Kidney glomerular epithelial cell (primary cell): ENCODE measurements at regions not wholly inside any gene's neighbourhood (a gene's known extent, or its start where the extent isn't known, plus 50 kb on each side); places are given as distances from the start of the nearest gene placed in this dataset.

ENCODE experiments used
- DNase-seq: peaks from one replicate; lab custom pipeline; 2025; lab: John Stamatoyannopoulos, UW

DNA sequence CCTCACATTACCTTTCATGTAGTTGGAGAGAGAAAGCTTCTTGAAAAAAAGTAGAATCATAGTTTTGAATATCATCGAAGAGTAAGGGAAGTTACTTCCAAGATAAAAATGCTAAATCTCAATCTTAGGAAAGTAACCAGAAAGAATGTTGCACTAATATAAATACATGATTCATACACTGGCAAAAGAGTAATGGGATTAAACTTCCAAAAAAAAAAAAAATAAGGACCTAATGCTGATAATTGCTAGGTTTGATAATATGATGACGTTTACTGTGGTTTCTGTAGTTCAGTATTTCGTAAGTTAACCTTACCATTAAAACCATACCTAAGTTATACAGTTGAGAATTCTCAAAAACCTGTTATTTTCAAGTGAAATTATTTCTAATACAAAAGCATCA, 573.8 kb upstream of the CDH9 start:
- no peak for DNase-seq

- DNase-seq: no peak
Observed at GRCh38 chr5:27608992-27609391, 570.6 kb upstream of the CDH9 start.

GRCh38 chr5:27598576-27598975, 560.2 kb upstream of the CDH9 start:
- peak; percentile 17 for DNase-seq

DNA sequence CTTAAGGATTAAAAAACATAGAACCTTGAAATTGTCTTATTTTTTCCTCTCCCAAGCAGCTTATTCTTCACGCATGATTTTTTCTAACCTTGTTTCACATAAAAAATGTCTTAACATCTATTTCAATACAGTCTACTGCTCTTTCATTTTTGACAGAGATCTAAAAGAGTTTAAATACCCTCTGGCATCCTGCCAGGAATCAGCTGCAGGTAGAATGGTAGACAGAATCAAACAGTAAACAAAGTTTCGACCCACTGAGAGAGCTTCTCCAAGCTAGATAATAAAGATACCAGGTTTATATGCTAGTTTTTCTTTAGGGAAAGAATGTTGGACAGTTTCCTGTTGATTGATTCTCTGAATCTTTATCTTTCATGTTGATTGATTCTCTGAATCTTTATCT, 555.8 kb upstream of the CDH9 start:
- no peak for DNase-seq

GRCh38 chr5:27592231-27592630, 553.8 kb upstream of the CDH9 start:
- DNase-seq: peak; percentile 74

DNA sequence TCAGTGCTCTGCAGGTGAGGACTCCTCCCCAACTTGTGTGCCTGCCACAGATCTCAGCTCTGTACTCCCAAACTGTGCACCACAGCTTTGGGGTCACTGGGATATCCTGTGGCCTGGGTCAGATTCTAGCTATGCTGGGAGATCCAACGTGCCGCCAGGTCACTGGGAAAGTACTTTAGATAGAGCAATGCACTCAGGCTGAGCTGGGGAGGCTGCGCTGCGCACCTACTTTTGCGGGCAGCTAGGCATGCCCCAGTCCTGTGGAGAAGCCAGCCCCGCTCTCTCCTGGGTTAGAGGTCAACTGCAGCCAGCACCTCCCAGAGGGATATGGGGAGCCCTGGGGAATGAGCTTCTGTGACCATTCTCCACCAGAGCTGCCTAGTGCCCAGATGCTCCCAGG, 552.1 kb upstream of the CDH9 start:
- no peak for DNase-seq

DNA sequence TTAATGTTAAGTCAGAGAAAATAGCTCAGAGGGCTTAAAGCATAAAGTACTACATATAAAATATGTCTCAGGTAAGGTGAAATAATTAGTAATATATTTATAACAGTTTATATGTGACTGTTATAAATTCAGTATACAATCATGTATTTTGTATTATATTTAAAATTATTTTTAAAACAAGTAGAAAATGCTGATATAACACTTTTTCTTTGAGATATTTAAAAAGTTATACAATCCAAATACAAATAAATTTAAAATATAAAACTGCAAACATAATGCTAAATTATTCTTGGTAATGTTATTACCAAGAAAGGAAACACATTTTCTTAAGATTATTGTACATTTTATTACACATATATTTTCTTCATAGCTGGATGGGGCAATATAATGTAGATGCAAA, 539.9 kb upstream of the CDH9 start:
- DNase-seq: no peak

GRCh38 chr5:27571681-27572080, 533.3 kb upstream of the CDH9 start:
- no peak for DNase-seq

DNA sequence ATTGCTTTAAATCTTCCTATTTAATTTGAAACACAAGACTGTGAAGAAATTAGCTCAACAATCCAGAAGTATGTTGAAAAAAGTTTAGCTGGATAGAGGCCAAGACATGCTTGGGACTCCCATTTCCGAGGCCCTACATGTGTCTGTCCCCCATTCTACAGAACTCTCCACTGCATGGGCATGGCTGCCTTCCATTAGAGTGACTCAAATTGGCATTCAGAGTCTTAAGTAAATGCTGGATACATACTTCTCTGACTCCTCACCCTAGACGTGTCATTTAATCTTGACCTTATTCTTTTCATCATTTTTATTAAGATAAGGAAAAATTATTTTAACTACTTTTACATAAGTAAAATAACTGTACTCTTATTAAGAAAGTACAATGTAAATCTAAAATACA, 530.4 kb upstream of the CDH9 start:
- no peak for DNase-seq

DNA sequence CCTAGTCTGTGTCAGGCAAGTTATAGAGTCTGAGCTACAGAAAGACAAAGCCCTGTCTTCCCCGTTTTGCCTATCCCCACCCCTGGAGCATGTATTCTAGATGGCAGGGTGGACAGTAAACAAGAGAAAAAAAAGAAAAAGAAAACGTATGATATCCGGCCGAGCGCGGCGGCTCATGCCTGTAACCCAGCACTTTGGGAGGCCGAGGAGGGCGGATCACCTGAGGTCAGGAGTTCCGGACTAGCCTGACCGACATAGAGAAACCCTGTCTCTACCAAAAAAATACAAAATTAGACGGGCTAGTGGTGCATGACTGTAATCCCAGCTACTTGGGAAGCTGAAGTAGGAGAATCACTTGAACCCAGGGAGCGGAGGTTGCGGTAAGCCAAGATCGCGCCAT, 523.0 kb upstream of the CDH9 start:
- no peak for DNase-seq

GRCh38 chr5:27548484-27548883, 510.1 kb upstream of the CDH9 start:
- DNase-seq: no peak

DNA sequence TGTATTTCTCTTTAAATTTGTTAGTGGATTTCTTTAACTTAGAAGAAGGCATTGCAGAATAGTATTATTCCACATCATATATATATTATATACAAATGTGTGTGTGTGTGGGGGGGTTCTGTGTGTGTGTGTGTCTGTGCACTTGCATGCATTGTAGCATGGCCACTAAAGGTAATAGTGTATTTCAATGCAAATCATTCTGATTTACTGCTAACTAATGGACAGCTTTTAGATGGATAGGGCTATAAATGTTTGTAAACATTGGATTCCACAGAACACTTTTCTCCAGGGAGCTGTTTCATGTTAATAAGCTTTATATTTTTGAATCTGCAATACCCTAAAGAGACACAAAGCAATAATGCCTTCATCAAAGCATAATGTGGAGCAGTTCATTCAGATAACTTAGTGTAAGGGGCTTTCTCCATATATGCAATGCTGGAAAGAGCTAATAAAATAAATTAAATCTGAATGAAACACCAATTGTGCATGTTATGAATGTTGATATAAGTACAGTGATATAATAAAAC, 496.7 kb upstream of the CDH9 start:
- DNase-seq: no peak

DNA sequence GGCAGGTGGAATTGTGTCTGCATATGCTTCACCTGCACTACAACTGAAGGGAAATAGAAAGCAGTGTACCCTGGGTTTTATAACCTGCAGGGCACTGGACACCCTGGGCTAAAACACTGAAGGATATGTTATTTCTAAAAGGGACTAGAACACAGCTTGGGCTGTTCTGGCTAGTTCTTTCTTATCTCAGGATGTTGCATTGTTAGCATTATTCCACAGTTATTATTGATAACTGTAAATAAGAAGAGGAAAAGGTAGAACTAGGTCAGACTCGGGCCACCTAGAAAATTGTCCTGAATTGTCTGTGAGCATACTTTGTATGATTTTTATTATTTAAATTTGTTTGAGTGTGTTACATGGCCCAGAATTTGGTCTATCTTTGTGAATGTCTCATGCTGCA, 493.9 kb upstream of the CDH9 start:
- DNase-seq: no peak

DNA sequence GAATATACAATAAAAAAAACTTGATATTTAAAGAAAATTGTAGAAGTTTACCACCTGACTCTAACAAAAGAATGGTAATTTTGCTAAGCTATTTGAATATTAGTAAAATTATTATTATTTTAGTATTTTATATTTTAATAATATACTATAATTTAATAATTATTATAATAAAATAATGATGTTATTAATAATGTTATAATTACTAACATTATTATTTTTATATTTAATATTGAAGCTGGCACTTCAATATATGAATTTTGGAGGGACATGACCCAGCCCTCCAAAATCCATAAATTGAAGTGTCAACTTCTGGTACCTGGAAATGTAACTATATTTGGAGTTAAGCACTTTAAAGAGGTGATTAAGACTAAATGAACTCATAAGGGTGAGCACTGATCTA, 486.1 kb upstream of the CDH9 start:
- DNase-seq: no peak

DNA sequence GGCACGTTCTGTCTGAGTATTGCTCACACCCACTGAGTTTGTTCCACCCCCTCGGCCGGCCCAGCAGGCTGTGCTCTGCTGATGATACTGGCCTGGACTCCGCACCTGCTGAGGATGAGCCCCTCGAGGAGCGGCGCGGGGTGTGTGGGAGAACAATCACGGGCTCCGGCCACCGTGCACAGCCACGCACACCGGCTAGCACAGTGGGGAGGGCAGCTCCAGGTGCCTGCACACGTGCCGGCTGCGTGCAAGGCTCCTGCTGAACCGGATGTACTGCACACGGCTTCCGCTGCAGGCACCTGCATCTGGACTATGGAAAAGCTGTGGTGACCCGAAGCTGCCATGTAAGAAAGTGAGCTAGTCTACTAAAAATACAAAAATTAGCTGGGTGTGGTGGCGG, 485.2 kb upstream of the CDH9 start:
- no peak for DNase-seq

- no peak for DNase-seq
Observed at GRCh38 chr5:27516437-27516836, 478.1 kb upstream of the CDH9 start.

DNA sequence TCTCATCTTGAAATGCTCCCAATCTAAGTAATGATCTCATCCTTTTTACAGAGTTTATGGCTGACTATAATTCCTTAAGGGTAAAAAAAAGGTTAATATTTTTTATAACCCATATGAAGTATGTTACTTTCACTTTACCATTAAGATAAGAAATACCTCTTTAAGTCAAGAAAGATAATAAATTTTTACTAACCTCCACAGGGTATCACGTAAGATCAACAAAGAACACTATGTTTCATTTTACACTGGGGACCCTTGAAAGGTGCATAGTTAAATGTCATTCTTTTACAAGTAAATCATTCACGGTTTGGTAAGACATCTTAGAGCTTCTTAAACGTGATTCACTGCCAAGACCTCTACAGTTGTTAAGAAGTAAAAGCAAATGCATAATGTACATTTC, 472.7 kb upstream of the CDH9 start:
- peak; percentile 5 for DNase-seq

DNA sequence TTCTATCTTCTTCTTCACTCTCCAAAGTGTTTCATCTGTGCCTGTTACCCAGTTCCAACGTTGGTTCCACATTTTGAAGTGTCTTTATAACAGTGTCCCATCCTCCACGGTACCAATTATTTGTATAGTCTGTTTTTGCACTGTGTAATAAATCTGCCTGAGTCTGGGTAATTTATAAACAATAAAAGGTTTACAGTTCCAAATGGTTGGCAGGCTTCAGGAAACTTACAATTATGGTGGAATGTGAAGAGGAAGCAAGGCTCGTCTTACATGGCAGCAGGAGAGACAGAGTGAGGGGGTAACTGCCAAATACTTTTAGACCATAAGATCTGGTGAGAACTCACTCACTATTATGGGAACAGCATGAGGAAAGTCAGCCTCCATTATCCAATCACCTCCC, 465.4 kb upstream of the CDH9 start:
- DNase-seq: no peak

- no peak for DNase-seq
Observed at GRCh38 chr5:27502236-27502635, 463.9 kb upstream of the CDH9 start.

- no peak for DNase-seq
Observed at GRCh38 chr5:27497491-27497890, 459.1 kb upstream of the CDH9 start.

GRCh38 chr5:27494887-27495286, 456.5 kb upstream of the CDH9 start:
- no peak for DNase-seq

DNA sequence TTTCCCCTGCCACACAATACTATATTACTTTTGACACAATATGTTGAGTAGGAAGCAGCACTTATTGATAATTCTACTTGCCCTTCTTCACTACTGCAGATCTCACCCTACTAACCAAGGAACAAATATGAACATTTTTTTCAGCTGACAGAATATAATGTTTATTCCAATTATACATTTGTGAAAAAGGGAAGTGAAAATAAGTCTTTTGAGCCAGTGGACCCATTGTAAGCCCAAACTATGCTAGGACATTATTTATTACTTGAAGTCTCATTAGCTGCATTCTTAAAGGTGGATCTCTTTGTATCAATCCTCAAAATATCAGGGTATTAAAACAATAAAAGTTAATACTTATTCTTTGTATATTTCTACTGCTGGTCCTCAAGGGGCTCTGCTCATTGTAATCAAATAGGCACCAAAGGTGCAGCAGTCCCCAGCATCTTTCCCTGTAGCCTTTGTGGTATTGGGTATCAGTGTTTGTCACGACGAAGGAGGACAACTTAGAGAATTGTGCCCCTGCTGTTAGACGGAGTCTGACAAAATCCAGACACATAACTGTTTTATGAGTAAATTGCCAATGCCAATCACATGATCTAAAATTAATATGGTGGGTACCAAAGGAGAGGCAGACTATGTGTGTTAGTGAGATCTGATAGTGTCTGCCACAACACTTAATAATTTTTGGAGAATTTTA, 453.5 kb upstream of the CDH9 start:
- DNase-seq: no peak

GRCh38 chr5:27491047-27491446, 452.7 kb upstream of the CDH9 start:
- DNase-seq: peak; percentile 2

- DNase-seq: no peak
Observed at GRCh38 chr5:27489701-27490100, 451.3 kb upstream of the CDH9 start.
